ENCODE measurements at regions not wholly inside any gene's neighbourhood (a gene's known extent, or its start where the extent isn't known, plus 50 kb on each side); places are given as distances from the start of the nearest gene placed in this dataset.

DNA sequence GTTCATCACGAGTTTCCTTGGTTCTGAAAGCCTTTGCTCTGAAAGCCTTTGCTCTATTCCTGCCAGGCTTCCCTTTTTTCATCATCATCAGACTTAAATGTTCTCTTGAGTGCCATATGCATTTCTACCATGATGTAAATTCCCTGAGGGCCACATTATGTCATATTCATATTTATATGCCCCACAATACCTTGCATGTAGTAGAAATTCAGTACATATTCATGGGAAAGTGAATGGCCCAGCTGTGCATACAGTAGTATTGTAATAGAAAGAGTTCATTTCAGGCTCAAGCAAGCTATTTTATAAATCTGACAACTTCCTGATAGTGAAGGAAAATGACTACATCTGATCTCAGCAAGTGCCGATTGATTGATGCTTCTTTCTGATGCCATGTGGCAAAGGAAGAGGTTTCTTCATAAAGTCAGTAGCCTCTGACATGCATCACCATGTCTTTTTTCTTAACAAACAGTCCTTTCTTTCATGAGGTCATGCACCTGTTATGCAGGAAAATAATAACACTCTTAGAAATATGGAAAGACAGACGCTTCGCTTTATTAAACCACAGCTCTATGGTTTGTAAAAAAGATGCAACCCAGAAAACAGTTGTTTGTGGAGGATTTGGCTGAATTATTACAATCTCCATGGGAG, 308.7 kb downstream of the SAMD5 start:
- TF ChIP-seq, protein P1, sequence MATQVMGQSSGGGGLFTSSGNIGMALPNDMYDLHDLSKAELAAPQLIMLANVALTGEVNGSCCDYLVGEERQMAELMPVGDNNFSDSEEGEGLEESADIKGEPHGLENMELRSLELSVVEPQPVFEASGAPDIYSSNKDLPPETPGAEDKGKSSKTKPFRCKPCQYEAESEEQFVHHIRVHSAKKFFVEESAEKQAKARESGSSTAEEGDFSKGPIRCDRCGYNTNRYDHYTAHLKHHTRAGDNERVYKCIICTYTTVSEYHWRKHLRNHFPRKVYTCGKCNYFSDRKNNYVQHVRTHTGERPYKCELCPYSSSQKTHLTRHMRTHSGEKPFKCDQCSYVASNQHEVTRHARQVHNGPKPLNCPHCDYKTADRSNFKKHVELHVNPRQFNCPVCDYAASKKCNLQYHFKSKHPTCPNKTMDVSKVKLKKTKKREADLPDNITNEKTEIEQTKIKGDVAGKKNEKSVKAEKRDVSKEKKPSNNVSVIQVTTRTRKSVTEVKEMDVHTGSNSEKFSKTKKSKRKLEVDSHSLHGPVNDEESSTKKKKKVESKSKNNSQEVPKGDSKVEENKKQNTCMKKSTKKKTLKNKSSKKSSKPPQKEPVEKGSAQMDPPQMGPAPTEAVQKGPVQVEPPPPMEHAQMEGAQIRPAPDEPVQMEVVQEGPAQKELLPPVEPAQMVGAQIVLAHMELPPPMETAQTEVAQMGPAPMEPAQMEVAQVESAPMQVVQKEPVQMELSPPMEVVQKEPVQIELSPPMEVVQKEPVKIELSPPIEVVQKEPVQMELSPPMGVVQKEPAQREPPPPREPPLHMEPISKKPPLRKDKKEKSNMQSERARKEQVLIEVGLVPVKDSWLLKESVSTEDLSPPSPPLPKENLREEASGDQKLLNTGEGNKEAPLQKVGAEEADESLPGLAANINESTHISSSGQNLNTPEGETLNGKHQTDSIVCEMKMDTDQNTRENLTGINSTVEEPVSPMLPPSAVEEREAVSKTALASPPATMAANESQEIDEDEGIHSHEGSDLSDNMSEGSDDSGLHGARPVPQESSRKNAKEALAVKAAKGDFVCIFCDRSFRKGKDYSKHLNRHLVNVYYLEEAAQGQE (IDR thresholded peaks at IDR 0.05; ENCODE audit: insufficient replicate concordance, low read depth): no peak
- no peak for TF ChIP-seq SPI1 (IDR thresholded peaks at IDR 0.05; ENCODE audit: borderline replicate concordance, low read depth)
- TF ChIP-seq, protein P2, sequence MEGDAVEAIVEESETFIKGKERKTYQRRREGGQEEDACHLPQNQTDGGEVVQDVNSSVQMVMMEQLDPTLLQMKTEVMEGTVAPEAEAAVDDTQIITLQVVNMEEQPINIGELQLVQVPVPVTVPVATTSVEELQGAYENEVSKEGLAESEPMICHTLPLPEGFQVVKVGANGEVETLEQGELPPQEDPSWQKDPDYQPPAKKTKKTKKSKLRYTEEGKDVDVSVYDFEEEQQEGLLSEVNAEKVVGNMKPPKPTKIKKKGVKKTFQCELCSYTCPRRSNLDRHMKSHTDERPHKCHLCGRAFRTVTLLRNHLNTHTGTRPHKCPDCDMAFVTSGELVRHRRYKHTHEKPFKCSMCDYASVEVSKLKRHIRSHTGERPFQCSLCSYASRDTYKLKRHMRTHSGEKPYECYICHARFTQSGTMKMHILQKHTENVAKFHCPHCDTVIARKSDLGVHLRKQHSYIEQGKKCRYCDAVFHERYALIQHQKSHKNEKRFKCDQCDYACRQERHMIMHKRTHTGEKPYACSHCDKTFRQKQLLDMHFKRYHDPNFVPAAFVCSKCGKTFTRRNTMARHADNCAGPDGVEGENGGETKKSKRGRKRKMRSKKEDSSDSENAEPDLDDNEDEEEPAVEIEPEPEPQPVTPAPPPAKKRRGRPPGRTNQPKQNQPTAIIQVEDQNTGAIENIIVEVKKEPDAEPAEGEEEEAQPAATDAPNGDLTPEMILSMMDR (IDR thresholded peaks at IDR 0.05; ENCODE audit: insufficient read depth, low read length): no peak
- Histone ChIP-seq H3K4me3 (replicated peaks; ENCODE audit: insufficient read depth, low read length) (no peak overlapping the region), H3K27ac (replicated peaks) (no peak overlapping the region), H3K27me3 (ENCODE audit: insufficient read depth, poor library complexity, severe bottlenecking) (no peaks in the 10 kb centered on the region)
- DNase-seq (ENCODE audit: low read depth in 1 of 2, low spot score in 1 of 2): no peak

DNA sequence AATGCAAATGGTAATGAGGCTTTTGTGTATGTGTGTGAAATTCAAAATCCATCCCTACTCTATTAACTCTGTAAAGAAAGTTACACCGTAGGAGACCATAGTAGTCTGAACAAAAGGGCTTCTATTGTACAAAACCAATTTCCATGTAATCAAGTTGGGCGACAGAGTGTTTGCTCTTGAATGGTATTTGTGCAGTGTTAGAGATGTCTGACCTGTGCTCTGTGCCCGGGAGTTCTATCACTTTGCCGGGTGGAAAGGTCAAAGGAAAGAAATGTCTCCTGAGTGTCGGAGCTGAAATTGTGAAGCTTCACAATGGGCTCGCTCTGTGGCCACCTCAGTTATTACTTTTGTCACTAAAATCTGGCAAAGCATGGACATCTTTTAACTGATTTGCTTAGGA, 312.0 kb downstream of the SAMD5 start:
- TF ChIP-seq, protein P1 (IDR thresholded peaks at IDR 0.05; ENCODE audit: insufficient replicate concordance, low read depth): no peak
- TF ChIP-seq POLR2AphosphoS5 (IDR thresholded peaks at IDR 0.05; ENCODE audit: low read depth): no peak
- TF ChIP-seq, protein P2 (IDR thresholded peaks at IDR 0.05; ENCODE audit: insufficient read depth, low read length): no peak
- no peak for TF ChIP-seq SPI1 (IDR thresholded peaks at IDR 0.05; ENCODE audit: borderline replicate concordance, low read depth)
- TF ChIP-seq GABPA (IDR thresholded peaks at IDR 0.05; ENCODE audit: low read depth): no peak

DNA sequence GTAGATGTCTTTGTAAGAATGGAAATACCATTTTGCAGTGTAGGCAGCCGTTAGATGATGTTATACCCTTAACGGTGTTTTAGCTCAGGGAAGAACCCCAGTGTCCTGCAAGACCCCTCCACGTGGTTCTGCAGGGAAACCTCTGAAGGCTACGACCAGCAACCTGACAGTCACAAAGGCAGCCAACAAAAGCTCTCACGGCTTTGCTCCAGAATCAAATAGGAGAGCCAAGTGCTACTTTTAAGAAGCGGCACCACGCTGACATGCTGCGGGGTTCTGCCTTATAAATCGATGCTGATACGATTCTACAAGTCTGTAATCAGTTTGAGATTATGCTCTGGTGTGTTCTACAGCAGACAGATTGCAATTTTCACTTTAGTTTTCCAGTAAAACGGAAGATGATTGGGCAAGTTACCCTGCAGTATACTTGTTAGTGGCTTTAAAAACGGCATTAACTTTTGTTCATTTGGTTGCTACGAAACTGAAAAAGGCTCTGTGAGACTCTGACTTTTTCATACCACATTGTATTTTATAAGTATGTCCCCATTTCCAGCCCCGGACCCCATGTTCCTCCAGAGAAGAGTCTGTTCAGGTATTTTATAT, 312.9 kb downstream of the SAMD5 start:
- Histone ChIP-seq H3K4me3 (replicated peaks; ENCODE audit: insufficient read depth, low read length) (no peak overlapping the region), H3K27ac (replicated peaks) (no peak overlapping the region), H3K27me3 (ENCODE audit: insufficient read depth, poor library complexity, severe bottlenecking) (no peaks in the 10 kb centered on the region)
- TF ChIP-seq, protein P2 (IDR thresholded peaks at IDR 0.05; ENCODE audit: insufficient read depth, low read length): no peak
- TF ChIP-seq SPI1 (IDR thresholded peaks at IDR 0.05; ENCODE audit: borderline replicate concordance, low read depth) (no peak), GABPA (IDR thresholded peaks at IDR 0.05; ENCODE audit: low read depth) (no peak), POLR2AphosphoS5 (IDR thresholded peaks at IDR 0.05; ENCODE audit: low read depth) (no peak)
- TF ChIP-seq, protein P1 (IDR thresholded peaks at IDR 0.05; ENCODE audit: insufficient replicate concordance, low read depth): no peak
- no peak for DNase-seq (ENCODE audit: low read depth in 1 of 2, low spot score in 1 of 2)

More for the DNA sequence above, 312.0 kb downstream of the SAMD5 start:
- H3K27ac ChIP-seq (replicated peaks): no peak overlapping the region
- H3K4me3 ChIP-seq (replicated peaks; ENCODE audit: insufficient read depth, low read length): no peak overlapping the region
- DNase-seq (ENCODE audit: low read depth in 1 of 2, low spot score in 1 of 2): no peak
- no peaks in the 10 kb centered on the region for H3K27me3 ChIP-seq (ENCODE audit: insufficient read depth, poor library complexity, severe bottlenecking)

Measured in HL-60 (cell line).